Neuronal stem cell (in vitro differentiated cells): ENCODE measurements at regions not wholly inside any gene's neighbourhood (a gene's known extent, or its start where the extent isn't known, plus 50 kb on each side); places are given as distances from the start of the nearest gene placed in this dataset.

Experiments used
- DNase-seq: peaks from one replicate; pipeline ENCODE4 v3.0.0-alpha.2; 2013; ENCODE audit warnings: low spot score
- H2AFZ ChIP-seq: one replicate; pipeline ENCODE4 v1.6.1; 2013; ENCODE audit warnings: mild to moderate bottlenecking, low read length, inconsistent platforms
- H2AK5ac ChIP-seq: 2 replicates; pipeline ENCODE4 v1.6.1; 2013; ENCODE audit warnings: low read depth, mild to moderate bottlenecking, inconsistent platforms, low read length, moderate library complexity, mixed read lengths
- H2BK120ac ChIP-seq: 2 replicates; pipeline ENCODE4 v1.6.1; 2013; ENCODE audit warnings: low read depth, mild to moderate bottlenecking, inconsistent platforms, low read length, moderate library complexity, mixed read lengths
- H2BK12ac ChIP-seq: one replicate; pipeline ENCODE4 v1.6.1; 2013; ENCODE audit warnings: low read length, inconsistent platforms
- H2BK15ac ChIP-seq: 2 replicates; pipeline ENCODE4 v1.6.1; 2013; ENCODE audit warnings: mild to moderate bottlenecking, low read length, inconsistent platforms, mixed read lengths
- H2BK5ac ChIP-seq: one replicate; pipeline ENCODE4 v1.6.1; 2013; ENCODE audit warnings: inconsistent platforms, mild to moderate bottlenecking, low read length, moderate library complexity
- H3K14ac ChIP-seq: one replicate; pipeline ENCODE4 v1.6.1; 2013; ENCODE audit warnings: low read length, inconsistent platforms
- H3K18ac ChIP-seq: 2 replicates; pipeline ENCODE4 v1.6.1; 2013; ENCODE audit warnings: low read length, inconsistent platforms
- H3K23ac ChIP-seq: 2 replicates; pipeline ENCODE4 v1.6.1; 2013; ENCODE audit warnings: low read depth, mild to moderate bottlenecking, mixed read lengths, low read length, inconsistent platforms; ENCODE audit not compliant: poor library complexity
- H3K27ac ChIP-seq: replicated peaks from 3 replicates; pipeline ENCODE4 v1.5.1; 2013; ENCODE audit warnings: low read length, inconsistent platforms
- H3K27me3 ChIP-seq, 3 experiments: 2 replicates each; pipeline ENCODE4 v1.6.1; 2013; ENCODE audit warnings: low read length in 3 of 3, mild to moderate bottlenecking in 2 of 3, inconsistent platforms in 1 of 3, low read depth in 1 of 3, mixed read lengths in 1 of 3, moderate library complexity in 1 of 3; ENCODE audit not compliant: control insufficient read depth in 3 of 3, insufficient read depth in 3 of 3
- H3K36me3 ChIP-seq, 2 donors: replicated peaks in 1 of 2; 2 replicates each; pipeline ENCODE4 v1.6.1; 2013; ENCODE audit warnings: low read length in 2 of 2; ENCODE audit not compliant: control insufficient read depth in 2 of 2, insufficient read depth in 2 of 2
- H3K4ac ChIP-seq: 2 replicates; pipeline ENCODE4 v1.6.1; 2013; ENCODE audit warnings: inconsistent platforms, mild to moderate bottlenecking, low read length, moderate library complexity
- H3K4me1 ChIP-seq, 2 donors: 1 replicate in 1 of 2; 2 replicates in 1 of 2; pipeline ENCODE4 v1.6.1; 2013; ENCODE audit warnings: low read length in 2 of 2, low read depth in 1 of 2; ENCODE audit not compliant: control insufficient read depth in 2 of 2, insufficient read depth in 1 of 2
- H3K4me2 ChIP-seq: one replicate; pipeline ENCODE4 v1.6.1; 2013; ENCODE audit warnings: mild to moderate bottlenecking, low read length, inconsistent platforms; ENCODE audit not compliant: insufficient read depth, poor library complexity, severe bottlenecking
- H3K4me3 ChIP-seq, 2 donors: 2 replicates each; pipeline ENCODE4 v1.5.1; 2013; ENCODE audit warnings: low read length in 2 of 2, mild to moderate bottlenecking in 2 of 2, inconsistent platforms in 1 of 2, moderate library complexity in 1 of 2
- H3K79me1 ChIP-seq: one replicate; pipeline ENCODE4 v1.6.1; 2013; ENCODE audit warnings: low read depth, mild to moderate bottlenecking, inconsistent platforms, low read length, moderate library complexity
- H3K9ac ChIP-seq: one replicate; pipeline ENCODE4 v1.6.1; 2013; ENCODE audit warnings: mild to moderate bottlenecking, low read depth, low read length, inconsistent platforms; ENCODE audit not compliant: poor library complexity
- H3K9me3 ChIP-seq, 2 donors: replicated peaks in 1 of 2; 2 replicates each; pipeline versions ENCODE3 to v1.6.1; 2013; ENCODE audit warnings: low read length in 2 of 2, mild to moderate bottlenecking in 2 of 2, inconsistent platforms in 1 of 2, low read depth in 1 of 2, mixed read lengths in 1 of 2, moderate library complexity in 1 of 2; ENCODE audit not compliant: control insufficient read depth in 2 of 2, insufficient read depth in 1 of 2
- H4K8ac ChIP-seq: one replicate; pipeline ENCODE4 v1.6.1; 2013; ENCODE audit warnings: low read depth, mild to moderate bottlenecking, inconsistent platforms, low read length, moderate library complexity
- H4K91ac ChIP-seq: one replicate; pipeline ENCODE4 v1.6.1; 2013; ENCODE audit warnings: low read length, low read depth, mild to moderate bottlenecking, inconsistent platforms; ENCODE audit not compliant: poor library complexity
- WGBS, 2 donors: extraction: QIAGEN DNeasy Blood & Tissue Kit; methylation state at CpG; one replicate each; pipeline ENCODE4 v1.1.7; 2013; ENCODE audit warnings: missing lambda C conversion rate in 2 of 2, mixed read lengths in 1 of 2; ENCODE audit not compliant: insufficient read length in 2 of 2, insufficient replicate concordance in 1 of 2; ENCODE audit errors: extremely low coverage in 2 of 2; 5-methylcytosine and 5-hydroxymethylcytosine counted together

- no CpG with 5 or more reads among the region's 4 CpGs for WGBS, 2 donors
- H3K4me3 ChIP-seq = no peak overlapping the region
- no peak overlapping the region for H2BK12ac ChIP-seq
- H3K9ac ChIP-seq = no peak overlapping the region
- no peak overlapping the region for H3K18ac ChIP-seq
- H3K4me2 ChIP-seq = no peak overlapping the region
- H3K27me3 ChIP-seq = no peaks in the 10 kb centered on the region
- H2BK5ac ChIP-seq = no peak overlapping the region
- no peaks in the 10 kb centered on the region for H3K36me3 ChIP-seq
- H3K79me1 ChIP-seq = no peaks in the 10 kb centered on the region
- no peak overlapping the region for H2AK5ac ChIP-seq
- H2BK120ac ChIP-seq = no peak overlapping the region
- no peak overlapping the region for H2AFZ ChIP-seq
- no peak overlapping the region for H3K27ac ChIP-seq
- no peak overlapping the region for H2BK15ac ChIP-seq
- H3K4ac ChIP-seq = no peak overlapping the region
- peaks cover 0 to 3% of the 10 kb centered on the region in 2 donors for H3K4me1 ChIP-seq
- no peak overlapping the region for H3K23ac ChIP-seq
- DNase-seq = no peak
- no peaks in the 10 kb centered on the region for H3K9me3 ChIP-seq
- no peak overlapping the region for H4K8ac ChIP-seq
- no peak overlapping the region for H4K91ac ChIP-seq
- H3K14ac ChIP-seq = no peak overlapping the region
Observed at GRCh38 chr4:81919223-81919622, 447.5 kb upstream of the RASGEF1B start.

- DNase-seq = no peak
- H3K18ac ChIP-seq = no peak overlapping the region
- no peak overlapping the region for H4K91ac ChIP-seq
- H4K8ac ChIP-seq = no peak overlapping the region
- H3K9me3 ChIP-seq = no peaks in the 10 kb centered on the region
- H3K27me3 ChIP-seq = no peaks in the 10 kb centered on the region
- no peaks in the 10 kb centered on the region for H3K4me1 ChIP-seq
- no peak overlapping the region for H3K27ac ChIP-seq
- H3K23ac ChIP-seq = no peak overlapping the region
- no CpG with 5 or more reads among the region's 2 CpGs for WGBS, 2 donors
- no peak overlapping the region for H3K4ac ChIP-seq
- no peak overlapping the region for H3K4me2 ChIP-seq
- H2AK5ac ChIP-seq = no peak overlapping the region
- H2BK12ac ChIP-seq = no peak overlapping the region
- no peak overlapping the region for H2BK15ac ChIP-seq
- H3K4me3 ChIP-seq = no peak overlapping the region
- no peak overlapping the region for H3K9ac ChIP-seq
- no peak overlapping the region for H2AFZ ChIP-seq
- no peaks in the 10 kb centered on the region for H3K79me1 ChIP-seq
- H2BK5ac ChIP-seq = no peak overlapping the region
- H3K36me3 ChIP-seq = no peaks in the 10 kb centered on the region
- H3K14ac ChIP-seq = no peak overlapping the region
- H2BK120ac ChIP-seq = no peak overlapping the region
Observed at GRCh38 chr4:81915430-81915829, 443.7 kb upstream of the RASGEF1B start.

DNA sequence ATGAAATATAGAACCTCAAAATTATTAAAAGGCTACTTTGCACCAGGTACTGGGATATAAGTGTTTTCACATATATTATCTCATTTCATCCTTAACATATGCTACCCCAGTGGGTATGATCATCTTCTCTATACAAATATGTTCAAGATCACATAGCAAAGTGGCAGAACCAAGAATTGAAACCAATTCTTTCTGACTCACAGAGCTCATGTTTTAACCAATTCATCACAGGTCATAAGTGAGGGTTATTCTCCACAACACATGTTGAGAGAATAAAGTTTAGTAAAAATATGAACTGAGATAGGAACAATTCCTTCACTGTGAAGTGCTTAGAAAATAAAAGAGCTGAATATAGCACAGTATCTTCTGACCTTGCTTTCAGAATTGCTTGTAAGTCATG is 442.9 kb upstream of the RASGEF1B start:
- Histone ChIP-seq H2AK5ac (no peak overlapping the region), H3K9ac (no peak overlapping the region), H3K4me3 (no peak overlapping the region), H3K14ac (no peak overlapping the region), H3K4me1 (no peaks in the 10 kb centered on the region), H2BK12ac (no peak overlapping the region), H4K91ac (no peak overlapping the region), H3K4me2 (no peak overlapping the region), H4K8ac (no peak overlapping the region), H3K36me3 (no peaks in the 10 kb centered on the region), H3K4ac (no peak overlapping the region), H3K18ac (no peak overlapping the region), H3K27me3 (no peaks in the 10 kb centered on the region), H3K27ac (no peak overlapping the region), H3K9me3 (no peaks in the 10 kb centered on the region), H2BK5ac (no peak overlapping the region), H2BK15ac (no peak overlapping the region), H2BK120ac (no peak overlapping the region), H3K23ac (no peak overlapping the region), H2AFZ (no peak overlapping the region), H3K79me1 (no peaks in the 10 kb centered on the region)
- DNase-seq = no peak

DNA sequence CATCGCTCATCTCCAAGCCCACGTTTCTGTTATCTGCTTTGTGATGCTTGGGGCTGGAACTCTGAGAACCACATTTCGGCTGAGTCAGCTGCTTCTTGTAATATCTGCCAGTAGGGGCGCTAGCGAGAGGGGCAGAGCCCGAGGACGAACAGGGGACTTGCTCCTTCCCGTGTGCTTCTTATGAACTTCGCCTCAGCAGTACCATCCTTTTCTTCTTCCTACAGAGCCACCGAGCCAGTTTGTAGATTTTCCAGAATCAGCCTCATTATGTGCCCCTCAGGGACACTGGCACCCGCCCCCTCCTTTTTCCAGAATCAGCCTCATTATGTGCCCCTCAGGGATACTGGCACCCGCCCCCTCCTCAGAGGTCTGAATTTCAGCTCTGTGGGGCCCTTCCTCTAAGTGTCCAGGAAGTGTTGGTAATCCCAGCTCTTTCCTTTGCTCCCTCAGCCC is 441.7 kb upstream of the RASGEF1B start:
- WGBS, 2 donors = no CpG with 5 or more reads among the region's 12 CpGs

More for the DNA sequence above, 441.7 kb upstream of the RASGEF1B start:
- no peak overlapping the region for H3K4me3 ChIP-seq
- no peaks in the 10 kb centered on the region for H3K4me1 ChIP-seq
- no peak overlapping the region for H4K91ac ChIP-seq
- H3K9ac ChIP-seq = no peak overlapping the region
- H2BK12ac ChIP-seq = no peak overlapping the region
- no peak overlapping the region for H2BK15ac ChIP-seq
- no peak overlapping the region for H4K8ac ChIP-seq
- no peak overlapping the region for H3K14ac ChIP-seq
- no peaks in the 10 kb centered on the region for H3K36me3 ChIP-seq
- H3K18ac ChIP-seq = no peak overlapping the region
- H3K4me2 ChIP-seq = no peak overlapping the region
- no peaks in the 10 kb centered on the region for H3K9me3 ChIP-seq
- no peak overlapping the region for H2BK5ac ChIP-seq
- H3K79me1 ChIP-seq = no peaks in the 10 kb centered on the region
- no peak overlapping the region for H2AK5ac ChIP-seq
- H2AFZ ChIP-seq = peak overlapping the region; percentile 60
- DNase-seq = peak; percentile 71
- no peak overlapping the region for H3K4ac ChIP-seq
- no peak overlapping the region for H2BK120ac ChIP-seq
- H3K23ac ChIP-seq = no peak overlapping the region
- no peak overlapping the region for H3K27ac ChIP-seq
- no peaks in the 10 kb centered on the region for H3K27me3 ChIP-seq
